ENCODE measurements at regions not wholly inside any gene's neighbourhood (a gene's known extent, or its start where the extent isn't known, plus 50 kb on each side); places are given as distances from the start of the nearest gene placed in this dataset.
"Not testable (repeated sequence)": the region's sequence is repeated elsewhere in the genome, so short reads cannot be mapped to it uniquely, and the experiment has no call there.

DNA sequence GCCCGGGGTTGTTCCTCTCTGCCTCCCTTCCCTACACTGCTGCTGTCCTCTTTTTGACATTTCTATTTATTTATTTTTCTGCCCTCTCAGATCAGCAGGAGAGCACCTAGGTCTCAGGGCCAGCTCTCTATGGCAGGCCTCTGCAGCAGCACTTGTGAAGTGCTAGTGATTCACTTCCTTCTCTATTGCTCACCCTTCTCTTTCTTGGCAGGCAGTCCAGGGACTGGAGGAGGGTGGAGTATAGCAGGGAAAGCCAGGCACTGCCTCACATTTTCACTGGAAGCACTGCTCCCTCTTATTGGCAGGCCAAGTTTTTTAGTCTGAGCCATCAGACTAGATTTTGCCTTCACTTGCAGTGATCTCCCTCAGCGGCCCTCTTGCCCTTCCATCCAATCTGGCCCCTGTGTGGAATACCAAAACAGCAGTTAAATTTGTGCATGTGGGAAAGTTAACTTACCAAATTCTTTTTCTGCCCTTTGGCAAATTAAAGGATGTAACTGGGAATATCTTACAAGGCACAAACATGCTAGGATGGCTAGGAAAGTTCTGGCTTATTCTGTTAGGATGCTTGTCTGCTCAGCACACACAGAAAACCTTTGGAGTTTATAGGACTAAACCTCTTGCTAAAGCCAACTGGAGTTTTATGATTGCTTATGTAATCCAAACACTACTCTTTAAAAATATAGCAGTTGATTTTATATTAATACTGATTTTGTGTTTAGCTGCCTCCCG lies 847.6 kb downstream of the TTLL7 start:
- DNase-seq: peak; percentile 83
- TF ChIP-seq POLR2AphosphoS5 (IDR thresholded peaks at IDR 0.05): peak in 1 of 4 donors; percentile 21
- H3K9me3 ChIP-seq; H3K36me3 ChIP-seq; intact Hi-C loops (cut with DNase I); H3K27me3 ChIP-seq; H3K4me3 ChIP-seq: not testable (repeated sequence)
- Histone ChIP-seq H3K4me1 (peaks cover 0 to 16% (median 8%) of the 10 kb centered on the region in 4 donors), H3K27ac (peak overlapping the region; percentile 17 to 77 (median 71))
- 47 to 75% methylated on average over 2 of the region's 3 CpGs for WGBS, 2 donors

DNA sequence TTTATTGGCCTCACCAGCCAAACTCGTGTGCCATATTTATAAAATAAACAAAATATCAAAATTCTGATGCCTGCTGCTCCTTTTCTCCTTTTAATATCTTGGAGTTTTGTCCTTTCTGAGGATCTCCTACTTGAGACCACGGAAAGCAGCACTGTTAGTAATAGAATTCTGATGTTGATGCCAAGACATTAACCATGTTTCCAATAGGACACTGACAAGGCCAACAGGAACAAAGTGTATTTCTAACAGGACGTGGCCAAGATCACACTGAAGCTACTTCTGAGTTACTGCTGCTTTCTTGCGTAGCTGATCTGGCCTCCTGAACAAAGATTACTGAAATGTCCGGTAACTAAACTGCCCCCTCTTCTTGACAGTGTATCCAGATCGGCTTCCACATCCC lies 848.5 kb downstream of the TTLL7 start:
- H3K27me3 ChIP-seq; H3K4me3 ChIP-seq; H3K9me3 ChIP-seq; intact Hi-C loops (cut with DNase I); H3K36me3 ChIP-seq; DNase-seq: not testable (repeated sequence)
- WGBS, 2 donors: 71 to 75% methylated on average over 6 of the region's 6 CpGs
- Histone ChIP-seq H3K4me1 (peaks cover 0 to 16% (median 8%) of the 10 kb centered on the region in 4 donors), H3K27ac (peak overlapping the region; percentile 17 to 77 (median 71))
- peak; percentile 9 to 83 (median 70) for TF ChIP-seq POLR2AphosphoS5 (IDR thresholded peaks at IDR 0.05)

DNA sequence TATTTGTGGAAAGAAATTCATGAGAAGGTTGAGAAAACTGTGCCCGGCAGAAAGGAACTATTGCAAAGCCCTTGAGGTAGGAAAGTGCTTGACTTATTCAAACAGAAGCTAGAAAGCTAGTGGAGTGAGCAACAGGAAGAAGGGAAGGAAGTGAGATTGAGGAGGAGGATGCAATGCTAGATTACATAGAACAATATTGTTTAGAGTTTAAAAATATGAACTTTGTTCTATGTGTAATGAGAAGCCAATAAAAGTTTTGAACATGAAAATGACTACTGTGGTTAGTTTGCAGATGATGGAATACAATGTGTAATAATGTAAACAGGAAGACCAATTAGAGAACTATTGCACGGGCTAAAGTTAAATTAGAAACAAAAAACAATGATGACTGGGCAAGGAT lies 853.1 kb downstream of the TTLL7 start:
- WGBS, 2 donors: 5 to 42% methylated on average over 1 of the region's 2 CpGs
- intact Hi-C loops (cut with DNase I); H3K9me3 ChIP-seq: not testable (repeated sequence)

DNA sequence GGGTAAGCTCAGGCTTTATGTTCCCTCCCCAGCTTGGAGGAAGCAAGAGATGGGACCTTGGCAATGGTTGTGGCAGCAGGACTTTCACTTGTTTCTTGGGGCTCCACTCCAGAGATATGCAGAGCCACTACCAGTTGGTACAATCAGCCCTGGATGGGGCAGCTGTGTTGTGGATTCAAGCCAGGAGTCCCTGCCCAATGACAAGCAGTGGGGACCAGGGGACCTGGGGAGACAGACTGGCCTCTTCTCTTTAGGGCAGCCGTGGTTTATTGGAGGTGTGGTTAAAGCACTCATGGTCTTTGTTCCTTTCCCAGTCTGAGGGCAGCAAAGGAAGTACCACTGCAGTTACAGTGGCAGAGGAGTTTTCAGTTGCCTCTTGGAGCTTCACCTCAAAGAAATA lies 856.1 kb downstream of the TTLL7 start:
- H3K27ac ChIP-seq; H3K27me3 ChIP-seq; H3K4me1 ChIP-seq; H3K4me3 ChIP-seq; H3K36me3 ChIP-seq; DNase-seq; H3K9me3 ChIP-seq; intact Hi-C loops (cut with DNase I): not testable (repeated sequence)
- WGBS, 2 donors: 50 to 76% methylated on average over 1 of the region's 1 CpG

More for the DNA sequence above, 853.1 kb downstream of the TTLL7 start:
- not testable (repeated sequence) for DNase-seq, H3K4me3 ChIP-seq, H3K36me3 ChIP-seq, H3K4me1 ChIP-seq, H3K27me3 ChIP-seq, H3K27ac ChIP-seq

DNA sequence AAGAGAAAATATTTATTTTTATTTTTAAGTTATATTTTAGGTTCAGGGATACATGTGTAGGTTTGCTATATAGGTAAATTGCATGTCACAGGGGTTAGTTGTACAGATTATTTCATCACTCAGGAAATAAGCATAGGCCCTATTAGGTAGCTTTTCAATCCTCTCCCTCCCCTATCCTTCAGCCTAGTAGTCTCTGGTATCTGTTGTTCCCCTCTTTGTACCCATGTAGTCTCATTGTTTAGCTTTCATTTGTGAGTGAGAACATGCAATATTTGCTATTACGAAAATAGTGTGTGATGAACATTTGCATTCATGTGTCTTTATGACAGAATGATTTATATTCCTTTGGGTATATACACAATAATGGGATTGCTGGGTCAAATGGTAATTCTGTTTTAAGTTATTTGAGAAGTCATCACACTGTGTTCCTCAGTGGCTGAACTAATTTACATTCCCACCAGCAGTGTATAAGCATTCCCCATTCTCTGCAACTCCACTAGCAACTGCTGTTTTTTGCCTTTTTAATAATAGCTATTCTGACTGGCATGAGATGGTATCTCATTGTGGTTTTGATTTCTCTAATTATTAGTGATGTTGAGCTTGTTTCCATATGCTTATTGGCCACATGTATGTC lies 863.3 kb downstream of the TTLL7 start:
- H3K9me3 ChIP-seq; DNase-seq; H3K27ac ChIP-seq; intact Hi-C loops (cut with DNase I); H3K4me1 ChIP-seq; H3K36me3 ChIP-seq; H3K27me3 ChIP-seq; H3K4me3 ChIP-seq: not testable (repeated sequence)
- WGBS, 2 donors: 83 to 94% methylated on average over 1 of the region's 1 CpG

DNA sequence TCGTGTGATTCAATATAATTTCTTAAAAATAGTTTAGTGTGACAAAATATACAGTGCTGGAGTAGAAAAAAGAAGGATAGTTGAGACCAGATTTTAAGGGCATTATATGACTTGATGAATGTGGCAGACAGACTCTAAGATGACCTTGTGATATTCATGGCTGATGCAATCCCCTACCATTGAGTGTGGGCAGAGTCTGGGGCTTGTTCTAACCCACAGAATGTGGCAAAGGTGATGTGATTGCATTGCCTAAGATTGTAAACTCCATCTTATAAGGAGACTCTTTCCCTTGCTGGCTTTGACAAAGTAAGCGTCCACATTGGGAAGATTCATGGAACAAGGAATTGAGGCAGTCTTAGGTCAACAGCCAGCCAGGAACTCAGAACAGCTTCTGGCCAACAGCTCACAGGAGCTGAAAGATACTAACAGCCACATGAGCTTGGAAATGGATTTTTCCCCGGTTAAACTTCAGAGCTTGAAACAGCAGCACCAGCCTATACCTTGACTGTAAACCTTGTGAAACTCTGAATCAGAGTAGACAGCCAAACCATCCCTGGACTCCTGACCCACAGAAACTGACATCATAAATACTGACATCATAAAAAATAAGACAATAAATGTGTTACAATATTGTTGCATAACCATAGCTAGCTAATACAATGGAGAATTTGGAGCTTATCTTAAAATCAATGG lies 864.5 kb downstream of the TTLL7 start:
- H3K9me3 ChIP-seq; H3K4me1 ChIP-seq; H3K4me3 ChIP-seq; DNase-seq; intact Hi-C loops (cut with DNase I); H3K27me3 ChIP-seq; H3K27ac ChIP-seq; H3K36me3 ChIP-seq: not testable (repeated sequence)
- 90 to 97% methylated on average over 1 of the region's 3 CpGs for WGBS, 2 donors

DNA sequence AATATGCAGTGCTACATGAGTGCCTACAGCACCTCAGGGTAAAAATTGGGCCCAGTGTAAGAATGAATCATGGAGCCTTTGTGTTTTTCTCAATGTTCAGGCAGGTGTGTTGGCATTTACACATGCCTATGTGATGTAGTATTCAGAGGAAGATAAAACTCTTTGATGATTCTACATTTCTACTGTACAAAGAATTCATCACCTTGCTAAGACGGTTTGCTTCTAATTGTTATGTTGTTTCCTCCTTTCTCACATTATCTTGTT lies 867.3 kb downstream of the TTLL7 start:
- intact Hi-C loops (cut with DNase I): no loop called here
- Histone ChIP-seq H3K9me3 (no peaks in the 10 kb centered on the region), H3K4me3 (no peak overlapping the region), H3K27me3 (no peaks in the 10 kb centered on the region), H3K36me3 (no peaks in the 10 kb centered on the region), H3K27ac (no peak overlapping the region), H3K4me1 (no peaks in the 10 kb centered on the region)
- DNase-seq: no peak
- WGBS, 2 donors: 87% methylated on average over 1 of the region's 1 CpG
- TF ChIP-seq EP300 (IDR thresholded peaks at IDR 0.05) (no peak), POLR2A (IDR thresholded peaks at IDR 0.05) (no peak), POLR2AphosphoS5 (IDR thresholded peaks at IDR 0.05) (no peak)
- TF ChIP-seq, protein P1, sequence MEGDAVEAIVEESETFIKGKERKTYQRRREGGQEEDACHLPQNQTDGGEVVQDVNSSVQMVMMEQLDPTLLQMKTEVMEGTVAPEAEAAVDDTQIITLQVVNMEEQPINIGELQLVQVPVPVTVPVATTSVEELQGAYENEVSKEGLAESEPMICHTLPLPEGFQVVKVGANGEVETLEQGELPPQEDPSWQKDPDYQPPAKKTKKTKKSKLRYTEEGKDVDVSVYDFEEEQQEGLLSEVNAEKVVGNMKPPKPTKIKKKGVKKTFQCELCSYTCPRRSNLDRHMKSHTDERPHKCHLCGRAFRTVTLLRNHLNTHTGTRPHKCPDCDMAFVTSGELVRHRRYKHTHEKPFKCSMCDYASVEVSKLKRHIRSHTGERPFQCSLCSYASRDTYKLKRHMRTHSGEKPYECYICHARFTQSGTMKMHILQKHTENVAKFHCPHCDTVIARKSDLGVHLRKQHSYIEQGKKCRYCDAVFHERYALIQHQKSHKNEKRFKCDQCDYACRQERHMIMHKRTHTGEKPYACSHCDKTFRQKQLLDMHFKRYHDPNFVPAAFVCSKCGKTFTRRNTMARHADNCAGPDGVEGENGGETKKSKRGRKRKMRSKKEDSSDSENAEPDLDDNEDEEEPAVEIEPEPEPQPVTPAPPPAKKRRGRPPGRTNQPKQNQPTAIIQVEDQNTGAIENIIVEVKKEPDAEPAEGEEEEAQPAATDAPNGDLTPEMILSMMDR (IDR thresholded peaks at IDR 0.05): no peak
